KBM-7 (cell line): ENCODE measurements at regions not wholly inside any gene's neighbourhood (a gene's known extent, or its start where the extent isn't known, plus 50 kb on each side); places are given as distances from the start of the nearest gene placed in this dataset.
"Not testable (repeated sequence)": the region's sequence is repeated elsewhere in the genome, so short reads cannot be mapped to it uniquely, and the experiment has no call there.

Source experiments
- DNase-seq: peaks from one replicate; pipeline ENCODE4 v3.0.0-alpha.2; 2015
- in situ Hi-C: fragments of 300-500 bp; cut with MboI; formaldehyde crosslinking; loops from 2 replicates; pipeline ENCODE4 v1.14.3; 2020; ENCODE audit warnings: low sequenced_read_pairs, low pct_unique_long_range_greater_than_20kb, mixed read lengths

DNA sequence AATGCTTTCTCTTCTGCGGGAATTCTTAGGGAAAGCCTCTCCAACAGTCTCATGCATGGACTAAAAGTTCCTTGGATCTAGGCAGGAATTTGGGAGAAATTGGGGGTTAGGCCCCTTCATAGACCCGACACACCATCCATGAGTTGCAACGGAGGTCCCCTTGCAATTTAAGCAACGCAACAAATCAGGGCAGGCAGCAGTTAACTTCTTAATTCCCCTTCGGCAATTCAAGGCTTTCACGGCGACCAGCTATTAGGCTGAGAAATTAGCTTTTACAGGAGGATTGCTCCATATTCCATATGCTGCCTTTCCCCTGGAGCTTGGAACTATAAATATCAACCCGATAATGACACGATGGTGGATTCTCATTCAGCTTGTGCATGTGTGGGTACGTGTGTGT lies 241.0 kb downstream of the SHOX start:
- no peak for DNase-seq
- in situ Hi-C loops = no loop called here

DNA sequence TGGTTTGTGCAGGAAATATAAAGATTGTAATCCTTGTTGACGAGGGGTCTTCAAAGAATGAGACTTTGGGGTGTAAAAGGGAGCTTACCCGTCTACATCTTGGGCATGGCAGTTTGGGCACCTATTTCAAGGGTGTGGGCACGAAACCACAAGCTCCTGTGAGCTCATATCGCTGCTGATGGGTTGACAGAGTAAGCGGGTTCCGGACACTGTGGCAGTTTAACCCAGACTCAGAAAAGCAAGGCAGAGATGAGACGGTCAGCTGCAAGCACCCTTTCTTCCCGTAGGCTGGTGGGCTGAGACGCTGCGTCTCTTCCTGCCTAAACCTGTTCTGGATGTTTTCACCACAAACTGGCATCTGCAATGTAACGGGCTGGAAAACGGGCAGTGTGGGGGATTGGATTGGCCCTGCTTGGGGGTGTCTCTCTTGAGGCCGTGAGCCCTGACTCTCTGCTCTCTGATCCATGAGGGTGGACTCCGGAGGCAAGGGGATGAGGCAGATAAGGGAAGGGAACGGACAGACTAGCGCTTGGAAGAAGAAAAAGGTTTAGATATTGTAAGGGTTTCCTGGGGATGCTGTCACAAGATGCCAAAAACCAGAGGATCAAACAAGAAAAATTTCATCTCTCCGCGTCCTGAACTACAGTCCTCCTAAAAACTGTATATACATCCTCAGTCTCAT lies 237.5 kb downstream of the SHOX start:
- in situ Hi-C loops = no loop called here
- peak; percentile 45 for DNase-seq

GRCh38 chrX:867502-867901 lies 236.9 kb downstream of the SHOX start:
- in situ Hi-C loops = no loop called here
- no peak for DNase-seq

DNA sequence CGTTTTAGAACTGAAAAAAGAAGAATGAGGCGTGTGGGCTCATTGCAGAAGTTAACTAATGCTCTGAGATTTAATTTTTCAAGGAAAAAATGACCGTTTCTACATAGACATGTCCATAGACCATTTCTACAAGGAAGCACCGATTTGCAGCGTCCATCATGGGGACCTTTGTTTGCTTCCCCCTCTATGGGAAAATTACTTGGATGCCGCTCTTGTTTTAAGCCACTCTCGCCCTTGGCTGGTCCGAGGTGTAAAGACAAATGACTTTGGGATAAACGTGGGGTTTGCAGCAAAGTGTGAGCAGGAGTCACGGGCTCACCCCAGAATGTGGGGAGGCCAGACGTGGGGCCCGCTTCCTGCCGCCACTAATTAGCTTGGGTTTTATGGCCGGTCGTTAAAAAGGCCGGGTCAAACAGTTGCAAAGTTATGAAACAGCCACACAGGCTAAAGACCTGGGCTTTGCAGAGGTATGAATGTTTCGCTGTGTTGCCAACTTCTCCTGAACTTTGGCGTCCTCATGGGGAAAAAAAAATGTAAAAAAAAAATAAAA lies 235.9 kb downstream of the SHOX start:
- in situ Hi-C loops = no loop called here

GRCh38 chrX:865422-865821 lies 234.8 kb downstream of the SHOX start:
- in situ Hi-C loops = no loop called here
- DNase-seq = no peak

More for the DNA sequence above, 235.9 kb downstream of the SHOX start:
- DNase-seq = peak; percentile 76

DNA sequence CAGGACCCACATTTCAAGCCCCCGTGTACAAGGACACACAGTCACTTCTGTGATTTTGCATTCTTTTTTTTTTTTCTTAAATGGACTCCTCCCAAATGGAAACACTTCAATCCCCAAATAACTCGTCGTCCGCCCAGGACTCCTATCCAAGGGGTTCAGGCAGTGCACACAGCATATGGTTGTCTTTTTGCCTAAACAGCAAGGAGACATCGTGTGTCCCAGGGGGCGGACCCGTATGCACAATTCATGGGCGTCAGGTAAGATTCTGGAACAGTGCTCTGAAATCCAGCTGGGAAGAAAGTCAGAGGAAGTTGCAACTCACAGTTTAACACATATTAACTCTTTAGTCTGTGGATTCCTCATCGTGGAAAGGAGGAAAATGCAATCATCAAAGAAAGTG lies 231.3 kb downstream of the SHOX start:
- DNase-seq = no peak
- in situ Hi-C loops = no loop called here

GRCh38 chrX:861340-861890 lies 230.8 kb downstream of the SHOX start:
- no peak for DNase-seq
- in situ Hi-C loops = no loop called here

DNA sequence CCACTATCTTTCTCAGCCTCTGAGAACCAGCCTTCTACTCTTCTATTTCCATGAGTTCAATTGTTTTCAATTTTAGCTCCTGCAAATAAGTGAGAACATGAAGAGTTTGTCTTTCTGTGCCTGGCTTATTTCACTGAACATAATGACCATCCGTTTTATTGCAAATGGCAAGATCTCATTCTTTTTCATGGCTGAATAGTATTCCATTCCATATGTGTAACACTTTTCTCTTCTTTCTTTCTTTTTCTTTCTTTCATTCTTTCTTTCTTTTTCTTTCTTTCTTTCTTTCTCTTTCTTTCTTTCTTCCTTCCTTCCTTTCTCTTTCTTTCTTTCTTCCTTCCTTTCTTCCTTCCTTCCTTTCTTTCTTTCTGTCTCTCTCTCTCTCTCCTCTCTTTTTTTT lies 228.7 kb downstream of the SHOX start:
- in situ Hi-C loops = no loop called here
- no peak for DNase-seq

DNA sequence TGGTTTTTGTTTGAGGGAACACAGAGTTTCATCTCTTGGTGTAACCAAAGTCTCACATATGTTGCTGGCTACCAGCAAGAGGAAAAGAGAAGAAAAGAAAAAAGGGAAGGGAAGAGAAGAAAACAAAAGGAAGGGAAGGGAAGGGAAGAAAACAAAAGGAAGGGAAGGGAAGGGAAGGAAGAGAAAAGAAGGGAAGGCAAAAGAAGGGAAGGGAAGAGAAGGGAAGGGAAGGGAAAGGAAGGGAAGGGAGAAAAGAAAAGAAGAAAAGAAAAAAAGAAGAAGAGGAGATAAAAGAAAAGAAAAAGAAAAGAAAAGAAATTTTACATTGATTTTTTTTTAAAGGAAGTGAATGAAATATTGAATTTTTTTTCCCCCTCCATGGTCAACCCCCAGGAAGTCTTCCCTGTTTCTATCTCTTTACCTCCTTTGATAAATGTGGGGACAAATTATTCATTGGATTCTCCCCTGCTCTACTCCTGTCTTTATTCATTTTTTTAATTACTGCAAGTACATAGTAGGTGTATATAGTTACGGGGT lies 228.0 kb downstream of the SHOX start:
- no peak for DNase-seq
- in situ Hi-C loops = no loop called here

DNA sequence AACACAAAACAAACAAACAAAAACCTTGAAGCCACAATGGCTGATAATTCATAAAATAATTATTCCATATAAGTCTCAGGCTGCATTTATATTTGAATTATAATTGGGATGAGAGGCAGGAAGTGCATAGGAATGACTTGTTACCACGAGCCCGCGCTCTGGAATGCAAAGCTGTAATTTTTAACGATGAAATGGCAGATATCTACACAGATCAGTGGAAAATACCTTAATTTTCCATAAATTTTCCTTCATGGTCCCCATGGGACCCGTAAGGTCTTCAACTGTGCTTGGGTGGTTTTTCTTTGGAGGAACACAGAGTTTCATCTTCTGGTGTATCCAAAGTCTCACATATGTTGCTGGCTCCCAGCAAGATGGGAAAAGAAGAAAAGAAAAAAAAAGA lies 226.8 kb downstream of the SHOX start:
- in situ Hi-C loops = no loop called here
- DNase-seq = no peak

- no peak for DNase-seq
- in situ Hi-C loops = no loop called here
Measured at GRCh38 chrX:856566-857290, 226.1 kb downstream of the SHOX start.

GRCh38 chrX:853304-853703 lies 222.7 kb downstream of the SHOX start:
- in situ Hi-C loops = no loop called here
- no peak for DNase-seq

- in situ Hi-C loops = no loop called here
- no peak for DNase-seq
Measured at GRCh38 chrX:850471-850916, 219.9 kb downstream of the SHOX start.

GRCh38 chrX:848386-848785 lies 217.8 kb downstream of the SHOX start:
- DNase-seq = no peak
- in situ Hi-C loops = no loop called here

- in situ Hi-C loops = no loop called here
- DNase-seq = no peak
Measured at GRCh38 chrX:843306-843705, 212.7 kb downstream of the SHOX start.

DNA sequence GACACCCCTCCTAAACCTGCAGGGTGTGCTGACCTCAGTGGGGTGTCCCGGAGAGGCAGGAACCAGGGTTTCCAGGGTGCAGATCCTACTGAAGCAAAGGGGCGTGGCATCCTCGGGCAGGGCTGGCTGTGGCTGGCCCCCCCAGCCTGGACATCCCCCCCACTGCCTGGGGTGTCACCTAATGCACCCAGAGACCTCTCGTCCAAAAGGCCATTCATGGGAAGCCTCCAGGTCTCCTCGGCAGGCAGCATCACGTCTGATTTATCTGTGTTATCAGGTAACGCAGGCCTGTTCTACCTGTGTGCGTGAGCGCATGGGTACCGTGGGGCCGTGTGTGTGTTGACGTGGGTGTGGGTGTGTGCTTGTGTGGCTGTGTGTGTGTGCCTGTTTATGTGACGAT lies 210.0 kb downstream of the SHOX start:
- no peak for DNase-seq
- in situ Hi-C loops = no loop called here

DNA sequence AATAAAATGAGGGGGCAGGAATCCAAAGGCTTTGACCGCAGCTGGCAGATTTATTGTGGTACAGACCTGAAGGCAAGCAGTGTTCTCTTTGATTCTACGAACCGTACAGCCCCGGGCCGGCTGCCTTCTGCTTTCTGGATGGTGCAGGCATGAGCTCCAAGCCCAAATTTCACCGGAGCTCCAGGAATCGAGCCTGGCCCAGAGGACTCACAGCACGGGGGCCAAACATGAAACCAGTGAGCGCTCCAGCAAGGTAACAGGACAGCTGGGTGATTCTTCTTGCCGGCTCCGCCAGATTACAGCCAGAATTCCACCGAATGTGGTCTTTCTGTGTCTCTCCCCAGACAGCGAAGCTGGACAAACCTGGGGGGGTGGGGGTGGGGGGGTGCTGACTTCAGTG lies 208.1 kb downstream of the SHOX start:
- DNase-seq, in situ Hi-C loops: not testable (repeated sequence)

DNA sequence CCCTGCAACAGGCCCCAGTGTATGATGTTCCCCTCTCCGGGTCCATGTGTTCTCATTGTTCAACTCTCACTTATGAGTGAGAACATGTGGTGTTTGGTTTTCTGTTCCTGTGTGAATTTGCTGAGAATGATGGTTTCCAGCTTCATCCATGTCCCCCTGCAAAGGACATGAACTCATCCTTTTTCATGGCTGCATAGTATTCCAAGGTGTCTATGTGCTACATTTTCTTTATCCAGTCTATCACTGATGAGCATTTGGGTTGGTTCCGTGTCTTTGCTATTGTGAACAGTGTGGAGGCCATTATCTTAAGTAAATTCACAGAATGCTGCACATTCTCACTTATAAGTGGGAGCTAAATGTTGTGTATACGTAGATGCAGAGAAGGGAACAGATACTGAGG lies 205.3 kb downstream of the SHOX start:
- DNase-seq, in situ Hi-C loops: not testable (repeated sequence)

GRCh38 chrX:830532-830931 lies 199.9 kb downstream of the SHOX start:
- no peak for DNase-seq
- in situ Hi-C loops = no loop called here

DNA sequence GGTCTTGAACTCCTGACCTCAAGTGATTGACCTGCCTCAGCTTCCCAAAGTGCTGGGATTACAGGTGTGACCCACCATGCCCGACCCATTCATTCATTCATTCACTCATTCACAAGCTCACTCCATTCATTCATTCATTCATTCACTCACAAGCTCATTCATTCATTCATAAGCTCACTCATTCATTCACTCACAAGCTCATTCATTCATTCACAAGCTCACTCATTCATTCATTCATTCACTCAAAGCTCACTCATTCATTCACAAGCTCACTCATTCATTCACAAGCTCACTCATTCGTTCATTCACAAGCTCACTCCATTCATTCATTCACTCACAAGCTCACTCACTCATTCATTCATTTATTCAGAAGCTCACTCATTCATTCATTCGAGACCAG lies 198.6 kb downstream of the SHOX start:
- in situ Hi-C loops = no loop called here
- no peak for DNase-seq
